ENCODE measurements at regions not wholly inside any gene's neighbourhood (a gene's known extent, or its start where the extent isn't known, plus 50 kb on each side); places are given as distances from the start of the nearest gene placed in this dataset.

- DNase-seq, result no peak
These were observed 290.0 kb downstream of the MZT1 start for GRCh38 chr13:72437458-72437857.

- no peak for DNase-seq
These were observed 292.2 kb downstream of the MZT1 start for GRCh38 chr13:72435251-72435650.

- no peak for DNase-seq
These were observed 295.3 kb downstream of the MZT1 start for GRCh38 chr13:72431981-72432682.

DNA sequence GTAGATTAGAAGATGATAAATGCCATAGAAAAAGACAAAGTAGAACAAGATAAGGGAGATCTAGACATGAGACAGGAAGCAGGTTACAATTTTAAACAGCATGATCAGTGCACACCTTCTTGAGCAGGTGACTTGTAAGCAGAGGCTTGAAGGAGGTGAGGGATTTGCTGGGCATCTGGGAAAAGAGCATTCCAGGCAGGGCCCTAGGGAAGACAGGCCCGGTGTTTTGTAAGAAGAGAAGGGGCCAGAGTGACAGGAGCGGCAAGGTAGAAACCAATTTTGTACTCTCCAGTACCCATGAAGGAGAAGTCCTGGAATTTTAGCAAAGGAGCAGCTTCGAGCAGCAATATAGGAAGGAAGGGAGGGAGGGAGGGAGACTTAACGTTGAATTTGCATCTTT is 296.5 kb downstream of the MZT1 start:
- DNase-seq, result no peak

- DNase-seq, result no peak
These were observed 299.5 kb downstream of the MZT1 start for GRCh38 chr13:72427757-72428528.

GRCh38 chr13:72424059-72424458 is 303.4 kb downstream of the MZT1 start:
- DNase-seq, result no peak

GRCh38 chr13:72415817-72416216 is 311.6 kb downstream of the MZT1 start:
- no peak for DNase-seq

GRCh38 chr13:72412481-72412880 is 314.9 kb downstream of the MZT1 start:
- no peak for DNase-seq

- DNase-seq, result no peak
These were observed 322.0 kb downstream of the MZT1 start for GRCh38 chr13:72405441-72405840.

GRCh38 chr13:72403396-72404010 is 323.9 kb downstream of the MZT1 start:
- DNase-seq, result no peak

DNA sequence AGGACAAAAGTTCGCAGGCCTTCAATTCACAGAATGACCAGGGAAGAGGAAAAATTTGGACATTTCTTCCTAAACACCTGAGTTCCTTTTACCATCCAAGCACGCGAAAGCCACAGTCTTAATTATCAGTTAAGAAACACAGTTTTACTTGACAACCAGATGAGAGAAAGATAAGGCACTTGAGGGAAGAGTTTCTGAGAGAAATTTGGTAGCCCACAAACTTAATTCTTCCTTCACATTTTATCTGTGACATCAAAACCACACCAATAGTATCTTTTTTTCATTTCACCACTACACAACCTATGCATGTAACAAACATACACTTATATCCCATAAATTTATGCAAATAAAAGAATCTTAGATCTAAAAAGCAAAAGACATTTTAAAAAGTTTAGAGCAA is 326.6 kb downstream of the MZT1 start:
- peak in 1 of 5 experiments; percentile 16 for DNase-seq

DNA sequence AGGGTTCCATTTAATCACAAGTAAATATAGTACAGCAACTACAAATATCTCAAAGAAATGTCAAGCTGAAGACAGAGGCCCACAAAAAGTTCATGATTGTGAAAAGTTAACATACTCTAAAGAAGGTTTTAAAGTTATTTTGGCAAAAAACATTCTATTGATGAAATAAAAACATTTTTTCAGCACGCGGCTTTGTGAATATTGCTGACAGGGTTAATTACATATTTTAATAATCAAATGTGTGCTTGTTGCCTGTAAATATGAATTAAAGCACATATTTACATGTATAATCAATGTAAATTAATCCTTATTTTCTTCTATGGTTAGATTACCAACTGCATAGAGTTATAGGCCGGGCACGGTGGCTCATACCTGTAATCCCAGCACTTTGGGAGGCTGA is 328.1 kb downstream of the MZT1 start:
- DNase-seq, result no peak

DNA sequence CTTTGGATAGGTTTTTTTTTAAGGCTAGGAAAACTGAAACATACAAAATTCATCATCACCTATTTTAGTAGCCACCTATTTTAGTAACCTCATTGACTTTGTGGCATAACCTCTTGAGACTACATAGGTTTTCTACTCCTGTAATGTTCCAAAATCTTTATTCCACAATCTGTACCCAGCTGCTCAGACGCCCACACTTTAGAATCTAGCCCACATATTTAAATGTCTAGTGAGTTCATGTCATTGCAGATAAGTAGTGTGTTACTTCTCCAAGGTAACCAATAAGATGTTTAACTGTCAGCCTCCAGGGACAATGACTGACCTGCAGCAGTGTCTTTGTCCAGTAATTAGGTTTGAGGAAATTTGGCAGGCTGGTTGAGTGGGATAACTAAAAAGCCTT is 330.2 kb downstream of the MZT1 start:
- DNase-seq, result no peak

- DNase-seq, result no peak
These were observed 336.5 kb downstream of the MZT1 start for GRCh38 chr13:72390909-72391308.

- DNase-seq, result no peak
These were observed 341.2 kb downstream of the MZT1 start for GRCh38 chr13:72386138-72386684.

- DNase-seq, result no peak
These were observed 342.6 kb downstream of the MZT1 start for GRCh38 chr13:72384879-72385278.

- no peak for DNase-seq
These were observed 343.1 kb downstream of the MZT1 start for GRCh38 chr13:72384186-72384823.

DNA sequence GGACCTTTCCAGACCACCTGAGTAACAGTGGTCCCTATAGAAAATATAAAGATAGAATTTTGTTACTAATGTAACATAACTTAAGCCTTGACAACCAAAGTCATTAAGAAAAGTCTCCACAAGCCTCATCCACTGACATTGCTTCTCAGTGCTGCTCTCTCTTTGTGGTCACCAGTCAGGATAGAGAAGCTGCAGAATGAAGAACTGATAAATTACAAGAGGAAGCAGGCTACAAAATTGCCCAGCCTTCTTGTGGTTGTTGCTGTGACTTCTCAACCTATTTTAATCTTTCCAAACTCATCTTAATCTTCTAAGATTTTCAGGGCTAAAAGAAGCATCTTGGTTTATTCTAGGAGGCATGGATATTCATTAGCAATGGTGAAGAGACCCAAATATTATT is 343.8 kb downstream of the MZT1 start:
- DNase-seq, result no peak

DNA sequence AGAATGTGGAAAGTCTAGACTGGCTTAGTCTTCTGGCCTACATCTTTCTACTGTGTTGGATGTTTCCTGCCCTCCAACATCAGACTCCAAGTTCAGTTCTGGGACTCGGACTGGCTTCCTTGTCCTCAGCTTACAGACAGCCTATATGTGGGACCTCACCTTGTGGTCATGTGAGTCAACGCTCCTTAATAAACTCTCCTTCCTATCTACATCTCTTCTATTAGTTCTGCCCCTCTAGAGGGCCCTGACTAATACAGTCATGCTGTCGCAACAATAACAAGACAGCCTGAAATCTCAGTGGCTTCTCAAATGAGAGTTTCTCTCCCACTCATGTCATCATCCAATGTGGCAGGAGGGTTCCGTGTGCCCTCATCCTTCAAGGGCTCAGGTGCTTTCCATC is 347.8 kb downstream of the MZT1 start:
- no peak for DNase-seq

- DNase-seq, result no peak
These were observed 359.4 kb downstream of the MZT1 start for GRCh38 chr13:72368031-72368430.

DNA sequence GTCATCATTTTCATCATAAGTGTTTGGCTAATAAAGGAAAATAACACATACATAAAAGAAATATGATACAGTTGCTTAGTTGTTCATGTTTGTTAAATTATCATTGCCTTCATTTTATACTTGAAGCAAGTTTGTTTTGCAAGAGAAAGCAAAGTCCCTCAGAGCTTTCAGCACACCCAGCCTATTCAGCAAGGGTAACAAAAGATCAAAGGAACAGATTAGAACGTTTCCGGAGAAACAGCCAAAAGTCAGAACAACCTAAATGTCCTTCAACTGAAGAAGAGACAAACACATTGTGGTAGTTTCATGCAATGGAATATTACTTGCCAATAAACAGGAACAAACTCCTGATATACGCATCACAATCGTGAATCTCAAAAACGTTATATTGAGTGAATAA is 380.7 kb downstream of the MZT1 start:
- no peak for DNase-seq

DNA sequence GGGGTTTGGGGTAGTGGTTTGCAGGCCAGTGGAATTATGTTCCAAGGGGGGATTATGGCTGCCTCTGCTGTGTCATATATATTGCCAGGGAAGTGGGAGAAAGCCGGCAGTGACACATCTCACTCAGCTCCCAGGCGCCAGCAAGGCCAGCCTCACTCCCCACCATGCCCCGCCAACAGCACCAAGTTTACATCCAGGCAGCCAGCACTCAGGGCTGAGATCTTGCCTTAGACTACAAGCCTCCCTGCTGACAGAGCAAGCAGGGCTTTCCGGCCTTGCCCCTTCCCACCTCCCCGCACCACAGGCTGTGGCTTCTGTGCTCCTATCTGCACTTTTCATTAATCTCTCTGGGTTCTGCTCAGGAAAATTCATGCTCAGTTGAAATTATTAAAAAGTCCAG is 385.1 kb downstream of the MZT1 start:
- no peak for DNase-seq

- DNase-seq, result no peak
These were observed 385.5 kb downstream of the MZT1 start for GRCh38 chr13:72341904-72342303.

Data from T-helper 2 cell (primary cell).